Uterus (tissue), 2 donors: ENCODE measurements at regions not wholly inside any gene's neighbourhood (a gene's known extent, or its start where the extent isn't known, plus 50 kb on each side); places are given as distances from the start of the nearest gene placed in this dataset.

Experiments used
- POLR2A ChIP-seq, 2 donors: fragments of 450-650 bp; IDR thresholded peaks; one replicate each; pipeline ENCODE4 v1.6.1; 2016; ENCODE audit warnings: antibody characterized with exemption in 2 of 2, mild to moderate bottlenecking in 1 of 2, moderate library complexity in 1 of 2
- TF ChIP-seq, protein P1 (sequence below), 4 experiments: fragments of 200-600 bp in 2 of 4; fragments of 450-650 bp in 2 of 4; sonication (generic) in 2 of 4; IDR thresholded peaks; one replicate each; pipeline ENCODE4 v1.5.1; 2016 to 2019; ENCODE audit warnings: antibody characterized with exemption in 4 of 4, mild to moderate bottlenecking in 2 of 4, moderate library complexity in 1 of 4

DNA sequence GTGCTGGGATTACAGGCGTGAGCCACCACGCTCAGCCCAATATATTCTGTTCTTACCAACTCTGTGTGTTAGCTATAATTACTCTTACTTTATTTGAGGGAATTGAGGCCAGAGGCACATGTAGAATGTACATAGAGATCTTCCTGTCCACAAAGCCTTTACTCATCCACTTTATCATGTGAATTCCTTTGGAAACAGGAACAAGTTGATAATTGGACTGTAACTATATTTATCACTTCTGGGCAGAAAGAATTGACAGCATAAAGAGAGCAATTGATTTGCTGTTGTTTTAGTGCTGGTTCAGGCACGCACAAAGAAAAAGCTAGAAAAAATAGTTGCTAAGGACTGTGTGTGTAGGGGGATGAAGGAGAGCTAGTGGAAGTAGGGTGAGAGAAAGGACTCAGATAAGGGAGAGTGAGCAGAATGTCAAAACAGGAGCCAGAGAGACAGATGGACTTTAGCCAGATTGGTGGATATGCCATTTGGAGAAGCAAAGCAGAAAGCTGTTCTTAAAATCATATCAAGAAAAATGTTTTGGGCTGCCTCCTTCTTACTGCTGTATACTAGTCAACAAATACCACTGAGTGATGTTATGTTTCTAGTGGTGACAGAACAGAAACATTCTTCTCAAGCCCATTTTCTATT, 929.8 kb upstream of the CNTN5 start:
- TF ChIP-seq, protein P1, sequence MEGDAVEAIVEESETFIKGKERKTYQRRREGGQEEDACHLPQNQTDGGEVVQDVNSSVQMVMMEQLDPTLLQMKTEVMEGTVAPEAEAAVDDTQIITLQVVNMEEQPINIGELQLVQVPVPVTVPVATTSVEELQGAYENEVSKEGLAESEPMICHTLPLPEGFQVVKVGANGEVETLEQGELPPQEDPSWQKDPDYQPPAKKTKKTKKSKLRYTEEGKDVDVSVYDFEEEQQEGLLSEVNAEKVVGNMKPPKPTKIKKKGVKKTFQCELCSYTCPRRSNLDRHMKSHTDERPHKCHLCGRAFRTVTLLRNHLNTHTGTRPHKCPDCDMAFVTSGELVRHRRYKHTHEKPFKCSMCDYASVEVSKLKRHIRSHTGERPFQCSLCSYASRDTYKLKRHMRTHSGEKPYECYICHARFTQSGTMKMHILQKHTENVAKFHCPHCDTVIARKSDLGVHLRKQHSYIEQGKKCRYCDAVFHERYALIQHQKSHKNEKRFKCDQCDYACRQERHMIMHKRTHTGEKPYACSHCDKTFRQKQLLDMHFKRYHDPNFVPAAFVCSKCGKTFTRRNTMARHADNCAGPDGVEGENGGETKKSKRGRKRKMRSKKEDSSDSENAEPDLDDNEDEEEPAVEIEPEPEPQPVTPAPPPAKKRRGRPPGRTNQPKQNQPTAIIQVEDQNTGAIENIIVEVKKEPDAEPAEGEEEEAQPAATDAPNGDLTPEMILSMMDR (IDR thresholded peaks at IDR 0.05) = no peak
- TF ChIP-seq POLR2A (IDR thresholded peaks at IDR 0.05) = no peak
